DMS53 (cell line): ENCODE measurements at regions not wholly inside any gene's neighbourhood (a gene's known extent, or its start where the extent isn't known, plus 50 kb on each side); places are given as distances from the start of the nearest gene placed in this dataset.
"Not testable (repeated sequence)": the region's sequence is repeated elsewhere in the genome, so short reads cannot be mapped to it uniquely, and the experiment has no call there.

Experiments
- DNase-seq: peaks from one replicate; lab custom pipeline; 2025; lab: John Stamatoyannopoulos, UW

GRCh38 chr7:114180556-114181266 lies 233.9 kb upstream of the FOXP2 start:
- no peak for DNase-seq

GRCh38 chr7:114175125-114175524 lies 239.5 kb upstream of the FOXP2 start:
- DNase-seq: no peak

GRCh38 chr7:114173170-114173890 lies 241.3 kb upstream of the FOXP2 start:
- DNase-seq: no peak

- DNase-seq: not testable (repeated sequence)
These were observed 245.2 kb upstream of the FOXP2 start for GRCh38 chr7:114169389-114169788.

GRCh38 chr7:114160925-114161324 lies 242.1 kb upstream of the PPP1R3A start:
- DNase-seq: no peak

- DNase-seq: no peak
These were observed 240.0 kb upstream of the PPP1R3A start for GRCh38 chr7:114158854-114159253.

- DNase-seq: no peak
These were observed 239.5 kb upstream of the PPP1R3A start for GRCh38 chr7:114158275-114158674.

- DNase-seq: no peak
These were observed 237.4 kb upstream of the PPP1R3A start for GRCh38 chr7:114156178-114156577.

GRCh38 chr7:114155116-114156110 lies 236.6 kb upstream of the PPP1R3A start:
- DNase-seq: no peak

- DNase-seq: no peak
These were observed 234.9 kb upstream of the PPP1R3A start for GRCh38 chr7:114153700-114154099.

GRCh38 chr7:114152314-114152938 lies 233.6 kb upstream of the PPP1R3A start:
- DNase-seq: peak; percentile 32

GRCh38 chr7:114151777-114152176 lies 233.0 kb upstream of the PPP1R3A start:
- no peak for DNase-seq

- DNase-seq: peak; percentile 77
These were observed 231.9 kb upstream of the PPP1R3A start for GRCh38 chr7:114150689-114151088.

- peak; percentile 24 for DNase-seq
These were observed 230.0 kb upstream of the PPP1R3A start for GRCh38 chr7:114148779-114149178.

GRCh38 chr7:114141415-114141814 lies 222.6 kb upstream of the PPP1R3A start:
- no peak for DNase-seq

- no peak for DNase-seq
These were observed 221.8 kb upstream of the PPP1R3A start for GRCh38 chr7:114140561-114140960.

GRCh38 chr7:114139690-114140089 lies 220.9 kb upstream of the PPP1R3A start:
- DNase-seq: not testable (repeated sequence)

- no peak for DNase-seq
These were observed 219.8 kb upstream of the PPP1R3A start for GRCh38 chr7:114138587-114138986.

- no peak for DNase-seq
These were observed 214.9 kb upstream of the PPP1R3A start for GRCh38 chr7:114133717-114134116.

- peak; percentile 16 for DNase-seq
These were observed 212.1 kb upstream of the PPP1R3A start for GRCh38 chr7:114130866-114131265.

GRCh38 chr7:114128880-114129279 lies 210.1 kb upstream of the PPP1R3A start:
- no peak for DNase-seq

GRCh38 chr7:114126095-114126494 lies 207.3 kb upstream of the PPP1R3A start:
- DNase-seq: no peak
